HFFc6 (cell line): ENCODE measurements at regions not wholly inside any gene's neighbourhood (a gene's known extent, or its start where the extent isn't known, plus 50 kb on each side); places are given as distances from the start of the nearest gene placed in this dataset.

ENCODE experiments used
- DNase-seq: peaks from one replicate; pipeline ENCODE4 v3.0.0-alpha.2; 2018
- H3K27ac Mint-ChIP-seq: 2 replicates; pipeline ENCODE4 v1.8.0; 2020; ENCODE audit warnings: mild to moderate bottlenecking, mixed read lengths
- H3K27me3 Mint-ChIP-seq: 2 replicates; pipeline ENCODE4 v1.8.0; 2021; ENCODE audit warnings: mild to moderate bottlenecking, moderate library complexity, mixed read lengths; ENCODE audit not compliant: insufficient read depth
- H3K36me3 Mint-ChIP-seq: 2 replicates; pipeline ENCODE4 v1.8.0; 2021; ENCODE audit warnings: low read depth, mixed read lengths
- H3K4me1 Mint-ChIP-seq: 2 replicates; pipeline ENCODE4 v1.8.0; 2020; ENCODE audit warnings: low read depth, mixed read lengths
- H3K4me3 Mint-ChIP-seq: 2 replicates; pipeline ENCODE4 v1.8.0; 2020; ENCODE audit warnings: mild to moderate bottlenecking, moderate library complexity, mixed read lengths
- H3K9me3 Mint-ChIP-seq: 2 replicates; pipeline ENCODE4 v1.8.0; 2020; ENCODE audit warnings: mild to moderate bottlenecking, mixed read lengths
- CTCF ChIP-seq: fragments of 200-600 bp; sonication (generic); IDR thresholded peaks from 2 replicates; pipeline ENCODE4 v1.5.0; 2021; ENCODE audit warnings: antibody characterized with exemption, mild to moderate bottlenecking

DNA sequence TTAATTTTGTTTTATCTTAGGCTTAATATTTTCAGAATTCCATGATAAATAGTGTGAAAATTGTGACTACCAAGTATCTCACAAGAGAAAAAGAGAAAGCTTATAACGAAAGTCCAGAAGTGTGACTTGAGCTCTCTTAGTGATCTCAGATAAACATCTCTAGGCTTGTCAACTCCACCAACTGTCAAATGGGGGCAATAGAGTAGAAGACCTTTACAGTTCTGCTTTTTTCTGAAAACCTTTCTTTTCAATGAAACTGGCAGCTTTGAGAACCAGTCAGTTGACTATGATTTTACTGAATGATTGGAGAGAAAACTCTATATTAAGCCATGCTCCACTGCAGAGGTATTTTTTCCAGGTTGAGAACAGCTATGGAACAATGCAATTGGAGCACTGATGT is 119.2 kb upstream of the TP63 start:
- Mint-ChIP-seq H3K27me3 (no peaks in the 10 kb centered on the region; the same call in 1 of the 2 replicates), H3K4me3 (no peak overlapping the region), H3K9me3 (peaks cover 38% of the 10 kb centered on the region), H3K36me3 (no peaks in the 10 kb centered on the region), H3K4me1 (no peaks in the 10 kb centered on the region), H3K27ac (no peak overlapping the region)
- no peak for TF ChIP-seq CTCF
- no peak for DNase-seq

GRCh38 chr3:189512821-189513220 is 118.4 kb upstream of the TP63 start:
- TF ChIP-seq CTCF, result no peak

GRCh38 chr3:189513281-189514117 is 117.7 kb upstream of the TP63 start:
- no peak for DNase-seq
- H3K4me1 Mint-ChIP-seq, result no peaks in the 10 kb centered on the region
- no peak overlapping the region for H3K27ac Mint-ChIP-seq
- H3K9me3 Mint-ChIP-seq, result peaks cover 50% of the 10 kb centered on the region
- no peaks in the 10 kb centered on the region for H3K36me3 Mint-ChIP-seq
- TF ChIP-seq CTCF, result no peak
- no peak overlapping the region for H3K4me3 Mint-ChIP-seq
- H3K27me3 Mint-ChIP-seq, result no peaks in the 10 kb centered on the region; the same call in 1 of the 2 replicates

More at GRCh38 chr3:189512821-189513220, 118.4 kb upstream of the TP63 start:
- Mint-ChIP-seq H3K36me3 (no peaks in the 10 kb centered on the region), H3K27me3 (no peaks in the 10 kb centered on the region; the same call in 1 of the 2 replicates), H3K4me1 (no peaks in the 10 kb centered on the region), H3K4me3 (no peak overlapping the region), H3K27ac (no peak overlapping the region), H3K9me3 (peaks cover 44% of the 10 kb centered on the region)
- no peak for DNase-seq

DNA sequence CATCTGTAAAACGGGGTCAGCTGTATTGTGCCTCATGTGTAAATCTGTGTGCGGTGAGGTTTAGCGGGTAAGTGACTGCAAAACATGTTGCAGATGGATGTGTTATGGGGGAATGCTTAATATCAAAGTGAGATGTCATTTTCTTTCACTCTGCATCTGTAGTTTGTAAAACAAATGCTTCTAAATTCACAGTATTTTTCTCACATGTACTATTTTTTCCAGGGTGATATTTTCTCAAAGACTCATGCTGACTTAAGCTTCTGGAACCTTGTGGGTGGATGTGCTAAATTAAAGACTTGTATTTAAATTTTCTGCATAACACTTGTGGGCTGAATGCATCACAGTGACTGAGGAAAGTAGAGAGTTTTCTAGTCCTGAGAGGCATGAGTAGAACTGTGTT is 115.2 kb upstream of the TP63 start:
- TF ChIP-seq CTCF, result no peak
- H3K9me3 Mint-ChIP-seq, result peaks cover 64% of the 10 kb centered on the region
- no peak for DNase-seq
- H3K27me3 Mint-ChIP-seq, result no peaks in the 10 kb centered on the region; the same call in 1 of the 2 replicates
- no peaks in the 10 kb centered on the region for H3K36me3 Mint-ChIP-seq
- H3K4me1 Mint-ChIP-seq, result no peaks in the 10 kb centered on the region
- no peak overlapping the region for H3K27ac Mint-ChIP-seq
- H3K4me3 Mint-ChIP-seq, result no peak overlapping the region

DNA sequence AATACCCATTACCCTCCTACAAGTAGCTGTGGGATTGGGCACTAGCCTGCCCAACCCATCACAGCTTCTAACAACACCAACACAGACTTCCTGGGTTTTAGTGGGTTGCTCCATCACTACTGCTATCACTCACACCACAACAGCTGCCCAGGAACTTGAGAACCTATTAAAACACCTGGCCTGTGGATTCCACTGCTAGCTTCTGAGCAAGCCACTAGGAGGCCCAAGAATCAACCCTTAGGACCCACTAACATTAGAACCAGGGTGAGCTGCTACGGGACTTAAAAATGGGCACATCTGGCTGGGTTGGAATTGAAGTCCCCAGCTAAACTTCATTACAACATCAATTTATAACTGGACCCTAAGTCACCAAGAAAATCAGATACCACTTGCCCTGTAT is 113.2 kb upstream of the TP63 start:
- DNase-seq, result no peak
- H3K4me3 Mint-ChIP-seq, result no peak overlapping the region
- H3K27me3 Mint-ChIP-seq, result no peaks in the 10 kb centered on the region; the same call in 1 of the 2 replicates
- TF ChIP-seq CTCF, result no peak
- no peaks in the 10 kb centered on the region for H3K36me3 Mint-ChIP-seq
- H3K9me3 Mint-ChIP-seq, result peaks cover 58% of the 10 kb centered on the region
- H3K4me1 Mint-ChIP-seq, result no peaks in the 10 kb centered on the region
- H3K27ac Mint-ChIP-seq, result no peak overlapping the region
